ENCODE measurements at regions not wholly inside any gene's neighbourhood (a gene's known extent, or its start where the extent isn't known, plus 50 kb on each side); places are given as distances from the start of the nearest gene placed in this dataset.

DNA sequence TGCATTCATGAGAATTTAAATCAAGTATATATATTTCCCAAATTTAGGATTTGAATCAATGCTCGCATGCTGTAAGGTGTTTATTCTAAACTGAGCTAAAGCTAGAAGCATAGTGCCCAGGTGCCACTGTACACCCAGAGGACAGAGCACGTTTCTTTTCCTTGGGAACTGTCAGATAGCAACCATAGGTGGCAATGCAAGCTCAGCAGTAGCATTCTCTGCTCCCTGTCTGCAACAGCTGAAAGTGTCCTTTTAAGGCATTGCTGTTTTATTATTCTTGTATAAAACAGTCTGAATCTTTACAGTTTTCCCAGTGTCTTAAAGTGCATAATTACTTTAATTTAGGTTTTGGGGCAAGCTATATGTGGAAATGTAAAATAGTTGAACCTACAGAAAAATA lies 443.4 kb upstream of the MMS22L start:
- TF ChIP-seq YY1 (IDR thresholded peaks at IDR 0.05; ENCODE audit: insufficient read depth, insufficient read length) (no peak), ZNF274 (IDR thresholded peaks at IDR 0.05; ENCODE audit: low read depth, low read length) (no peak), SUZ12 (IDR thresholded peaks at IDR 0.05; ENCODE audit: extremely low read depth, insufficient read depth, insufficient read length) (no peak)
